OCI-LY7 (cell line): ENCODE measurements at regions not wholly inside any gene's neighbourhood (a gene's known extent, or its start where the extent isn't known, plus 50 kb on each side); places are given as distances from the start of the nearest gene placed in this dataset.

Experiments
- BruUV-seq: library from RNA; stranded (reverse); fragments of 400-500 nt; replicated peaks from 2 replicates; lab custom pipeline; 2021; lab: Mats Ljungman, UMichigan
- CTCF ChIA-PET: fragments of 300-600 bp; sonication (Branson Sonifier 250); formaldehyde crosslinking; loops from one replicate; lab custom pipeline; 2022; ENCODE audit warnings: antibody characterized with exemption; ENCODE audit not compliant: unreplicated experiment; lab: Charles Lee
- POLR2A ChIA-PET: fragments of 300-600 bp; sonication (Branson Sonifier 250); formaldehyde crosslinking; loops from one replicate; lab custom pipeline; 2022; ENCODE audit warnings: antibody characterized with exemption; lab: Charles Lee
- DNase-seq: peaks from one replicate; pipeline ENCODE4 v3.0.0-alpha.2; 2015; ENCODE audit warnings: low spot score
- H2AFZ ChIP-seq: fragments of 200-600 bp; sonication (generic), shearing (Covaris generic); 2 replicates; pipeline ENCODE4 v1.6.1; 2014; ENCODE audit warnings: mild to moderate bottlenecking, antibody characterized with exemption, low read length, moderate library complexity
- H3K27ac ChIP-seq: fragments of 200-600 bp; sonication (generic); 2 replicates; pipeline ENCODE4 v1.5.1; 2014; ENCODE audit warnings: mixed run types, low read depth, mild to moderate bottlenecking, moderate library complexity, low read length, inconsistent platforms; ENCODE audit not compliant: poor library complexity, severe bottlenecking
- H3K36me3 ChIP-seq: fragments of 200-600 bp; sonication (generic); 2 replicates; pipeline ENCODE4 v1.6.1; 2014; ENCODE audit warnings: mild to moderate bottlenecking, antibody characterized with exemption, low read length, moderate library complexity, mixed read lengths; ENCODE audit not compliant: insufficient read depth
- H3K4me1 ChIP-seq: fragments of 200-600 bp; sonication (generic); 2 replicates; pipeline ENCODE4 v1.5.1; 2014; ENCODE audit warnings: mild to moderate bottlenecking, low read length; ENCODE audit not compliant: insufficient read depth, poor library complexity, severe bottlenecking
- H3K4me2 ChIP-seq: fragments of 200-600 bp; sonication (generic); 2 replicates; pipeline ENCODE4 v1.6.1; 2014; ENCODE audit warnings: mild to moderate bottlenecking, low read length
- H3K4me3 ChIP-seq: fragments of 200-600 bp; sonication (generic); 2 replicates; pipeline ENCODE4 v1.5.1; 2014; ENCODE audit warnings: mild to moderate bottlenecking, low read depth, low read length; ENCODE audit not compliant: poor library complexity, severe bottlenecking
- H3K79me2 ChIP-seq: fragments of 200-600 bp; sonication (generic); 2 replicates; pipeline ENCODE4 v1.6.1; 2016; ENCODE audit warnings: low read depth, mild to moderate bottlenecking, low read length, moderate library complexity, mixed read lengths; ENCODE audit not compliant: insufficient read depth
- H3K9me2 ChIP-seq: fragments of 200-600 bp; sonication (generic); 2 replicates; pipeline ENCODE4 v1.6.1; 2016; ENCODE audit warnings: mild to moderate bottlenecking, low read length, mixed read lengths; ENCODE audit not compliant: insufficient read depth
- H3K9me3 ChIP-seq: fragments of 200-600 bp; sonication (generic); 2 replicates; pipeline ENCODE4 v1.6.1; 2014; ENCODE audit warnings: mild to moderate bottlenecking, mixed run types, low read length, mixed read lengths
- H4K20me1 ChIP-seq: fragments of 200-600 bp; sonication (generic); 2 replicates; pipeline ENCODE4 v1.6.1; 2014; ENCODE audit warnings: mild to moderate bottlenecking, antibody characterized with exemption, low read length, moderate library complexity, mixed read lengths; ENCODE audit not compliant: insufficient read depth
- CTCF ChIP-seq: fragments of 200-600 bp; sonication (generic); conservative IDR thresholded peaks from 2 replicates; pipeline ENCODE4 v1.5.1; 2014; ENCODE audit warnings: mild to moderate bottlenecking, antibody characterized with exemption, low read length, moderate library complexity, mixed read lengths
- EZH2phosphoT487 ChIP-seq: fragments of 200-600 bp; sonication (generic); IDR thresholded peaks from 2 replicates; pipeline ENCODE4 v1.6.1; 2018; ENCODE audit warnings: low read depth, borderline replicate concordance, mild to moderate bottlenecking, mixed run types, antibody characterized with exemption, low read length, moderate library complexity, mixed read lengths
- intact Hi-C: fragments of 100-400 bp; cut with micrococcal nuclease; formaldehyde crosslinking; loops from one replicate; pipeline ENCODE4 v1.10.0; 2022; ENCODE audit not compliant: unreplicated experiment

DNA sequence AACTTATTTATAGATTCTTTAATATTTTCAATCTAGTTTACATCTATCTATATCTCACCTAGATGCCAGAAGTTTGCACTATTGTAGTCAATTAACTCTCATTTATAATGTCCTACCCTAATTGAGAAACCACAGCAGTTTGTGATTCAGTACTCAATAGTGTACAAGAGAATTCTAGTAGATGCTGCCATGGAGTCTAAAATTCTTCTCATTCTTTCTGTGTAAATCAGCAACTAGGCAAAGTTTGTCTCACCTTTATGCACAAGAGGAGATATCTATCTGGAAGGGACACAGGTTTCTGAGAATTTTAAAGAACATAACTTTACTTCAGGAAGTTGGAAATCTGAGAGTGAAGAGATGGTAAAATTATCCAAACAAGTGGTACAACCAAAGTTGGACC, 173.0 kb upstream of the FBXL7 start:
- Histone ChIP-seq H3K9me2 (no peaks in the 10 kb centered on the region), H3K27ac (no peak overlapping the region), H2AFZ (no peak overlapping the region), H3K36me3 (no peaks in the 10 kb centered on the region), H3K4me3 (no peak overlapping the region), H3K4me1 (no peaks in the 10 kb centered on the region), H4K20me1 (no peaks in the 10 kb centered on the region), H3K9me3 (no peaks in the 10 kb centered on the region), H3K79me2 (no peaks in the 10 kb centered on the region), H3K4me2 (no peak overlapping the region)
- no TSS peak for BruUV-seq
- DNase-seq = no peak
- CTCF ChIA-PET = no interaction called here
- POLR2A ChIA-PET = no interaction called here
- intact Hi-C loops = no loop called here
- TF ChIP-seq CTCF = no peak
- no peak for TF ChIP-seq EZH2phosphoT487

DNA sequence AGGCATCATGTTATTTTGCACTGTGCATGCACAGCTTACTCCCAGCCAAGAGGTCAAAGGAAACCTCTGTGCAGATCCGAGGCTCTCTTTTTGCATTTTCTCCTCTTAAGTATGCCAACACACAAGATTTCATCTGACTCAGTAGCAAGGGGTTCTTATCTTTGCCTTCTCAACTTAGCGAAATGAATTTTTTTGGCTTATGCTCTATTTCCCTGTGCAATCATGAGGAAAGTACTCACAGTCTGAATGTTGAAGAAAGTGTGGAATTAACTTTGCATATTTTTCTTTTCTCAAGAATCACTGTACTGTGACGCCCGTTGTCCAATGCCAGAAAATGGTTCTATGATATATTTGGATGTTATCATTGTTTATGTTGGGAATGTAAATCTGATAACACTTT, 173.5 kb upstream of the FBXL7 start:
- TF ChIP-seq EZH2phosphoT487 = no peak
- no peak for TF ChIP-seq CTCF
- H4K20me1 ChIP-seq = no peaks in the 10 kb centered on the region
- intact Hi-C loops = no loop called here
- H3K4me2 ChIP-seq = no peak overlapping the region
- H3K79me2 ChIP-seq = no peaks in the 10 kb centered on the region
- H3K4me3 ChIP-seq = no peak overlapping the region
- H3K9me2 ChIP-seq = no peaks in the 10 kb centered on the region
- no peak for DNase-seq
- H3K36me3 ChIP-seq = no peaks in the 10 kb centered on the region
- BruUV-seq = no TSS peak
- H3K4me1 ChIP-seq = no peaks in the 10 kb centered on the region
- CTCF ChIA-PET = no interaction called here
- no peaks in the 10 kb centered on the region for H3K9me3 ChIP-seq
- POLR2A ChIA-PET = no interaction called here
- no peak overlapping the region for H2AFZ ChIP-seq
- no peak overlapping the region for H3K27ac ChIP-seq

DNA sequence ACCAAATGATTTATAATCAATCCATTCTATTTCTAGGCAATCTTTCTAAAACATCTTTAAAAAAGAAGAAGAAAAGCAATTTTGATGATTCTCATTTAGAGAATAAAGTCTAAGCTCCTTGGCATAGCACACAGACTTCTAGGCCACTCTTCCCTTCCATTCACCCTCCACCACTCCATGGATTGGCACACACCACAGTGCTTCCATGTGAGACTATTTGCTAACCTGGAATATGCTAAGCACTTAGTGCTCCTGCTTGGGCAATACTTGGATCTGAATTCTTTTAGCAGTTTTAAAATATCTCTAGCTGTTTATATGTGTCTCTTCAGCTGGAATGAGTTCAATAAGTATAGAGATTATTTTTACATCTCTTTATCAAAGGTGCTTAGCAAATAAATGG, 177.6 kb upstream of the FBXL7 start:
- TF ChIP-seq EZH2phosphoT487 (no peak), CTCF (no peak)
- ChIA-PET POLR2A (interaction anchor here (1.3 kb wide), 1 partner anchor 13 kb away, joined by 3 read pairs; no protein-coding TSS in a partner anchor), CTCF (no interaction called here)
- Histone ChIP-seq H3K9me3 (no peaks in the 10 kb centered on the region), H3K9me2 (no peaks in the 10 kb centered on the region), H3K4me2 (no peak overlapping the region), H3K4me1 (no peaks in the 10 kb centered on the region), H2AFZ (no peak overlapping the region), H3K27ac (no peak overlapping the region), H3K79me2 (no peaks in the 10 kb centered on the region), H3K4me3 (no peak overlapping the region), H4K20me1 (no peaks in the 10 kb centered on the region), H3K36me3 (no peaks in the 10 kb centered on the region)
- intact Hi-C loops = no loop called here
- no TSS peak for BruUV-seq
- no peak for DNase-seq
